Panc1 (cell line): ENCODE measurements at regions not wholly inside any gene's neighbourhood (a gene's known extent, or its start where the extent isn't known, plus 50 kb on each side); places are given as distances from the start of the nearest gene placed in this dataset.

Source experiments
- ATAC-seq: fragments of 200-7000 bp; cut with Tn5 transposase; 2 replicates; pipeline ENCODE4 v1.9.1; 2020; ENCODE audit warnings: mild to moderate bottlenecking, moderate library complexity
- BruUV-seq: library from RNA; stranded (reverse); fragments of 400-500 nt; replicated peaks from 2 replicates; lab custom pipeline; 2021; lab: Mats Ljungman, UMichigan
- CTCF ChIA-PET: fragments of 300-600 bp; sonication (Branson Sonifier 250); formaldehyde crosslinking; loops from one replicate; lab custom pipeline; 2022; ENCODE audit warnings: antibody characterized with exemption; lab: Charles Lee
- POLR2A ChIA-PET: fragments of 300-600 bp; sonication (Branson Sonifier 250); formaldehyde crosslinking; loops from one replicate; lab custom pipeline; 2022; ENCODE audit warnings: antibody characterized with exemption; lab: Charles Lee
- DNase-seq: peaks from one replicate; pipeline ENCODE4 v3.0.0-alpha.2; 2010; ENCODE audit warnings: low read depth, low spot score
- H3K27ac ChIP-seq: 2 replicates; pipeline ENCODE4 v1.5.1; 2011; ENCODE audit warnings: mild to moderate bottlenecking, low read length, inconsistent platforms
- H3K27me3 ChIP-seq: fragments of 200-500 bp; sonication (Bioruptor generic); 2 replicates; pipeline ENCODE4 v1.6.0; 2014; ENCODE audit warnings: low read length, inconsistent platforms; ENCODE audit not compliant: control insufficient read depth, insufficient read depth
- H3K36me3 ChIP-seq: fragments of 200-500 bp; sonication (Bioruptor generic); 2 replicates; pipeline ENCODE4 v1.5.1; 2014; ENCODE audit warnings: inconsistent platforms, mild to moderate bottlenecking, low read length, moderate library complexity; ENCODE audit not compliant: control insufficient read depth, insufficient read depth
- H3K4me1 ChIP-seq: 2 replicates; pipeline ENCODE4 v1.5.1; 2011; ENCODE audit warnings: inconsistent platforms, mild to moderate bottlenecking, low read length, moderate library complexity; ENCODE audit not compliant: control insufficient read depth, insufficient read depth
- H3K4me3 ChIP-seq, 2 experiments: 2 replicates each; pipeline ENCODE4 v1.5.1; 2011 to 2012; ENCODE audit warnings: low read depth in 2 of 2, low read length in 2 of 2, mild to moderate bottlenecking in 2 of 2, inconsistent platforms in 1 of 2, moderate library complexity in 1 of 2
- H3K9me3 ChIP-seq: fragments of 200-500 bp; sonication (Bioruptor generic); 2 replicates; pipeline ENCODE4 v1.5.1; 2014; ENCODE audit warnings: low read depth, mild to moderate bottlenecking, inconsistent platforms, low read length, moderate library complexity; ENCODE audit not compliant: control insufficient read depth, insufficient read depth
- POLR2AphosphoS5 ChIP-seq: IDR thresholded peaks from 2 replicates; pipeline ENCODE4 v1.6.1; 2012; ENCODE audit warnings: mild to moderate bottlenecking, low read depth, low read length, moderate library complexity
- SIN3A ChIP-seq: IDR thresholded peaks from 2 replicates; pipeline ENCODE4 v1.6.1; 2012; ENCODE audit warnings: low read depth, mild to moderate bottlenecking, low read length, moderate library complexity, borderline replicate concordance; ENCODE audit not compliant: insufficient read depth
- TCF7L2 ChIP-seq: IDR thresholded peaks from 2 replicates; pipeline ENCODE4 v1.6.1; 2011; ENCODE audit warnings: mild to moderate bottlenecking, low read depth, low read length, inconsistent platforms
- in situ Hi-C: cut with HindIII; loops from 2 replicates; pipeline ENCODE4 v1.10.0; 2016; ENCODE audit warnings: low sequenced_read_pairs, low pct_unique_long_range_greater_than_20kb
- intact Hi-C: fragments of 100-400 bp; cut with micrococcal nuclease; formaldehyde crosslinking; loops from one replicate; pipeline ENCODE4 v1.10.0; 2022; ENCODE audit not compliant: unreplicated experiment
- TF ChIP-seq, protein P1 (sequence below): fragments of 450-650 bp; IDR thresholded peaks from 2 replicates; pipeline ENCODE4 v1.5.1; 2017; ENCODE audit warnings: mild to moderate bottlenecking
- TF ChIP-seq, protein P2 (sequence below), 2 experiments: IDR thresholded peaks; 2 replicates each; pipeline ENCODE4 v1.6.1; 2011 to 2012; ENCODE audit warnings: low read depth in 2 of 2, control low read depth in 1 of 2, low read length in 1 of 2, mild to moderate bottlenecking in 1 of 2, moderate library complexity in 1 of 2; ENCODE audit not compliant: insufficient read depth in 1 of 2

DNA sequence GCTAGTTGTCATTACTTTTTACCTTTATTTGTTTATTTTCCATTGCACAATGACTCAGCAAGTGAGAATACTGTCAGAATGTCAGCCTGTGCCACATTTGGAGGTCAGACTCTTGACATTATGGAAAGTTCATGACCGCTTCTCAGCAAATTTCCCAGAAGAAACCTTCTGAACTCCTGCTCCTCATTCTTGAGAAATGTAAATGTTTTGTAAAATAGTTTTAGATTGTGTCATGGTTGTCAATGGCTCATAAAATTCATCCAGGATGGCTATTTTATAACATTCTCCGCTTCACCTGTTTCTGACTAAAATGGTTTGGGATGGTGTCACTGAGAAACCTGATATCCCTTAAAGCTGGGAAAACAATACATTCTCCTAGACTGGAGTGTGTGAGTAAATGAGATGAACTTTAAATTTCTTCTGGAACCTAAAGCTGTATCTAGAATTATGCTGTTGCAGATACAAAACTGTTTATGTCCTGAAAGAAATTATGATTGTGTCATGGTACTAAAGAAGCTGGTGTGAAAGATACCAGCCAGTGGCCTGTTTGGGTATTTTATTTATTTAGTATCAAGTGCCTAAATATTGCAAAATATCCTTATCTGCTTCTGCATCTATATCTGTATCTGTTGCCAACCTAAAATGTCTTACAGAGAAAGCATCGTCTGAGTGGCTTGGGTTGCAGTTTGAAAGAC lies 671.7 kb downstream of the GATA3 start:
- H3K27ac ChIP-seq, result no peak overlapping the region; the same call in 1 of the 2 replicates
- intact Hi-C loops, result no loop called here
- ChIA-PET CTCF (no interaction called here), POLR2A (no interaction called here)
- in situ Hi-C loops, result no loop called here
- BruUV-seq, result no TSS peak
- no peaks in the 10 kb centered on the region for H3K4me1 ChIP-seq
- TF ChIP-seq TCF7L2, result no peak
- TF ChIP-seq SIN3A, result no peak
- no peak for TF ChIP-seq POLR2AphosphoS5
- TF ChIP-seq, protein P1, sequence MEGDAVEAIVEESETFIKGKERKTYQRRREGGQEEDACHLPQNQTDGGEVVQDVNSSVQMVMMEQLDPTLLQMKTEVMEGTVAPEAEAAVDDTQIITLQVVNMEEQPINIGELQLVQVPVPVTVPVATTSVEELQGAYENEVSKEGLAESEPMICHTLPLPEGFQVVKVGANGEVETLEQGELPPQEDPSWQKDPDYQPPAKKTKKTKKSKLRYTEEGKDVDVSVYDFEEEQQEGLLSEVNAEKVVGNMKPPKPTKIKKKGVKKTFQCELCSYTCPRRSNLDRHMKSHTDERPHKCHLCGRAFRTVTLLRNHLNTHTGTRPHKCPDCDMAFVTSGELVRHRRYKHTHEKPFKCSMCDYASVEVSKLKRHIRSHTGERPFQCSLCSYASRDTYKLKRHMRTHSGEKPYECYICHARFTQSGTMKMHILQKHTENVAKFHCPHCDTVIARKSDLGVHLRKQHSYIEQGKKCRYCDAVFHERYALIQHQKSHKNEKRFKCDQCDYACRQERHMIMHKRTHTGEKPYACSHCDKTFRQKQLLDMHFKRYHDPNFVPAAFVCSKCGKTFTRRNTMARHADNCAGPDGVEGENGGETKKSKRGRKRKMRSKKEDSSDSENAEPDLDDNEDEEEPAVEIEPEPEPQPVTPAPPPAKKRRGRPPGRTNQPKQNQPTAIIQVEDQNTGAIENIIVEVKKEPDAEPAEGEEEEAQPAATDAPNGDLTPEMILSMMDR, result no peak
- TF ChIP-seq, protein P2, sequence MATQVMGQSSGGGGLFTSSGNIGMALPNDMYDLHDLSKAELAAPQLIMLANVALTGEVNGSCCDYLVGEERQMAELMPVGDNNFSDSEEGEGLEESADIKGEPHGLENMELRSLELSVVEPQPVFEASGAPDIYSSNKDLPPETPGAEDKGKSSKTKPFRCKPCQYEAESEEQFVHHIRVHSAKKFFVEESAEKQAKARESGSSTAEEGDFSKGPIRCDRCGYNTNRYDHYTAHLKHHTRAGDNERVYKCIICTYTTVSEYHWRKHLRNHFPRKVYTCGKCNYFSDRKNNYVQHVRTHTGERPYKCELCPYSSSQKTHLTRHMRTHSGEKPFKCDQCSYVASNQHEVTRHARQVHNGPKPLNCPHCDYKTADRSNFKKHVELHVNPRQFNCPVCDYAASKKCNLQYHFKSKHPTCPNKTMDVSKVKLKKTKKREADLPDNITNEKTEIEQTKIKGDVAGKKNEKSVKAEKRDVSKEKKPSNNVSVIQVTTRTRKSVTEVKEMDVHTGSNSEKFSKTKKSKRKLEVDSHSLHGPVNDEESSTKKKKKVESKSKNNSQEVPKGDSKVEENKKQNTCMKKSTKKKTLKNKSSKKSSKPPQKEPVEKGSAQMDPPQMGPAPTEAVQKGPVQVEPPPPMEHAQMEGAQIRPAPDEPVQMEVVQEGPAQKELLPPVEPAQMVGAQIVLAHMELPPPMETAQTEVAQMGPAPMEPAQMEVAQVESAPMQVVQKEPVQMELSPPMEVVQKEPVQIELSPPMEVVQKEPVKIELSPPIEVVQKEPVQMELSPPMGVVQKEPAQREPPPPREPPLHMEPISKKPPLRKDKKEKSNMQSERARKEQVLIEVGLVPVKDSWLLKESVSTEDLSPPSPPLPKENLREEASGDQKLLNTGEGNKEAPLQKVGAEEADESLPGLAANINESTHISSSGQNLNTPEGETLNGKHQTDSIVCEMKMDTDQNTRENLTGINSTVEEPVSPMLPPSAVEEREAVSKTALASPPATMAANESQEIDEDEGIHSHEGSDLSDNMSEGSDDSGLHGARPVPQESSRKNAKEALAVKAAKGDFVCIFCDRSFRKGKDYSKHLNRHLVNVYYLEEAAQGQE (IDR thresholded peaks at IDR 0.05; ENCODE audit: insufficient read depth in 1 of 2, low read depth in 2 of 2, low read length in 1 of 2), result no peak
- H3K4me3 ChIP-seq, result no peak overlapping the region
- H3K9me3 ChIP-seq, result no peaks in the 10 kb centered on the region
- H3K36me3 ChIP-seq, result no peaks in the 10 kb centered on the region
- DNase-seq, result no peak
- no peaks in the 10 kb centered on the region for H3K27me3 ChIP-seq
- ATAC-seq, result no peak

DNA sequence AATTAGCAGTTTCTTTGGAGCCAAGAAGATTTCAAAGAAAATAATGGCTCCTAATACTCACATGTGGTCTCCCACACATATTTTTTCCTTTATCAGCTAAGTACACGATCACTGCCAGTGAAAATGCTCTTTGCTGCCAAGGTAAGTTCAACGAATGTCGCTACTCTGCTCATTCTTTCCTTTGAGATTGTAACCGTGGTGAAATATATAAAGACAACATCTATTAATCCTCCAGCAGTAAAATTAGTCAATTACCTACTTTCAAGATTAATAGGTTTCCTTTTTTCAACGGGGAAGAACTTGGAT lies 672.2 kb downstream of the GATA3 start:
- no peak for ATAC-seq
- POLR2A ChIA-PET, result no interaction called here
- Histone ChIP-seq H3K36me3 (no peaks in the 10 kb centered on the region), H3K27ac (no peak overlapping the region), H3K9me3 (no peaks in the 10 kb centered on the region), H3K4me3 (no peak overlapping the region), H3K4me1 (no peaks in the 10 kb centered on the region), H3K27me3 (no peaks in the 10 kb centered on the region)
- CTCF ChIA-PET, result no interaction called here
- no TSS peak for BruUV-seq
- in situ Hi-C loops (no loop called here), intact Hi-C loops (no loop called here)
- no peak for DNase-seq
- TF ChIP-seq POLR2AphosphoS5, result no peak
- TF ChIP-seq TCF7L2, result no peak
- TF ChIP-seq SIN3A, result no peak
- TF ChIP-seq, protein P2 (IDR thresholded peaks at IDR 0.05; ENCODE audit: insufficient read depth in 1 of 2, low read depth in 2 of 2, low read length in 1 of 2), result no peak
